Body of pancreas (tissue), 4 donors: ENCODE measurements at regions not wholly inside any gene's neighbourhood (a gene's known extent, or its start where the extent isn't known, plus 50 kb on each side); places are given as distances from the start of the nearest gene placed in this dataset.

Experiments used
- ATAC-seq: fragments of 150-250 bp; one replicate; pipeline ENCODE4 v1.9.1; 2016
- DNase-seq, 4 donors: peaks; one replicate each; pipeline ENCODE4 v3.0.0-alpha.2; 2019
- H3K27ac ChIP-seq, 4 donors: fragments of 200-600 bp; sonication (generic); 1 replicate in 3 of 4; 2 replicates in 1 of 4; pipeline versions ENCODE4 v1.5.1 to v1.6.1; 2016 to 2019; ENCODE audit warnings: mild to moderate bottlenecking in 1 of 4, mixed read lengths in 1 of 4, moderate library complexity in 1 of 4
- H3K27me3 ChIP-seq, 2 donors: fragments of 200-600 bp; sonication (generic); one replicate each; pipeline ENCODE4 v1.6.0; 2016; ENCODE audit warnings: mild to moderate bottlenecking in 1 of 2
- H3K36me3 ChIP-seq, 2 donors: fragments of 200-600 bp; sonication (generic); replicated peaks in 1 of 2; 2 replicates each; pipeline ENCODE4 v1.5.1; 2016; ENCODE audit warnings: low read depth in 2 of 2; ENCODE audit not compliant: insufficient read depth in 1 of 2
- H3K4me1 ChIP-seq: fragments of 200-600 bp; sonication (generic); one replicate; pipeline ENCODE4 v1.6.0; 2016
- H3K4me3 ChIP-seq, 2 donors: fragments of 200-600 bp; sonication (generic); 1 replicate in 1 of 2; 2 replicates in 1 of 2; pipeline ENCODE4 v1.5.1; 2016 to 2019
- H3K9me3 ChIP-seq, 3 donors: fragments of 200-600 bp; sonication (generic); 1 replicate in 2 of 3; 2 replicates in 1 of 3; pipeline ENCODE4 v1.5.1; 2016
- POLR2A ChIP-seq, 3 donors: fragments of 450-650 bp; IDR thresholded peaks; one replicate each; pipeline ENCODE4 v1.6.1; 2016; ENCODE audit warnings: antibody characterized with exemption in 3 of 3, mild to moderate bottlenecking in 2 of 3
- WGBS, 2 donors: methylation state at CpG; one replicate each; pipeline ENCODE4 v1.1.5; 2017; 5-methylcytosine and 5-hydroxymethylcytosine counted together
- intact Hi-C: fragments of 100-400 bp; cut with DNase I; formaldehyde crosslinking; loops from one replicate; pipeline ENCODE4 v1.15.1; 2023
- TF ChIP-seq, protein P1 (sequence below), 7 experiments: fragments of 450-650 bp in 4 of 7; fragments of 200-600 bp in 3 of 7; sonication (generic) in 3 of 7; IDR thresholded peaks; one replicate each; pipeline ENCODE4 v1.5.1; 2016 to 2019; ENCODE audit warnings: antibody characterized with exemption in 7 of 7

- no peak overlapping the region for H3K27ac ChIP-seq
- ATAC-seq, result no peak
- H3K27me3 ChIP-seq, result no peaks in the 10 kb centered on the region
- H3K36me3 ChIP-seq, result no peaks in the 10 kb centered on the region
- 63 to 82% methylated on average over 1 of the region's 1 CpG for WGBS, 2 donors
- TF ChIP-seq POLR2A (IDR thresholded peaks at IDR 0.05), result no peak
- TF ChIP-seq, protein P1, sequence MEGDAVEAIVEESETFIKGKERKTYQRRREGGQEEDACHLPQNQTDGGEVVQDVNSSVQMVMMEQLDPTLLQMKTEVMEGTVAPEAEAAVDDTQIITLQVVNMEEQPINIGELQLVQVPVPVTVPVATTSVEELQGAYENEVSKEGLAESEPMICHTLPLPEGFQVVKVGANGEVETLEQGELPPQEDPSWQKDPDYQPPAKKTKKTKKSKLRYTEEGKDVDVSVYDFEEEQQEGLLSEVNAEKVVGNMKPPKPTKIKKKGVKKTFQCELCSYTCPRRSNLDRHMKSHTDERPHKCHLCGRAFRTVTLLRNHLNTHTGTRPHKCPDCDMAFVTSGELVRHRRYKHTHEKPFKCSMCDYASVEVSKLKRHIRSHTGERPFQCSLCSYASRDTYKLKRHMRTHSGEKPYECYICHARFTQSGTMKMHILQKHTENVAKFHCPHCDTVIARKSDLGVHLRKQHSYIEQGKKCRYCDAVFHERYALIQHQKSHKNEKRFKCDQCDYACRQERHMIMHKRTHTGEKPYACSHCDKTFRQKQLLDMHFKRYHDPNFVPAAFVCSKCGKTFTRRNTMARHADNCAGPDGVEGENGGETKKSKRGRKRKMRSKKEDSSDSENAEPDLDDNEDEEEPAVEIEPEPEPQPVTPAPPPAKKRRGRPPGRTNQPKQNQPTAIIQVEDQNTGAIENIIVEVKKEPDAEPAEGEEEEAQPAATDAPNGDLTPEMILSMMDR (IDR thresholded peaks at IDR 0.05), result no peak
- no peaks in the 10 kb centered on the region for H3K4me1 ChIP-seq
- DNase-seq, result no peak
- H3K4me3 ChIP-seq, result no peak overlapping the region
- peaks cover 0 to 3% (median 0%) of the 10 kb centered on the region in 3 donors for H3K9me3 ChIP-seq
- intact Hi-C loops, result no loop called here
These were observed 138.9 kb downstream of the TMEM26 start for GRCh38 chr10:61314273-61314672.

DNA sequence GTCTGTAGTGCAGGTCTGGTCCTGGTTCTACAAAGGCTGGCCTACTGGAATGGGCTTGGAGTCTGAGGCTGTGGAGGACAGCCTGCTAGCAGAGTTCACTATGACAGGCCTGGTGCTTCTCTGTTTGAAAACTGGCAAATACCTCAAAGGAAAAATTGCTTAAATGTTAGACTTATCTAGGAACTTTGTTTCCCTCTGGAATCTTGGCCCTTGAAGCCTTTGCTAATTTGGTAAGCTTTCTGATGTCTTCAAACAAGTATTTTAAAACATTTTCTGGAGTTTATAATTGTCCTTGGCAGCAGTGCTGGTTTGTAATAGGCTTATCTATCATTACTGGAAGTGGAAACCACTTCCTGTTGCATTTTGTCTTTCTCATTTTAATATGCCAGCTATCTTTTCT lies 139.7 kb downstream of the TMEM26 start:
- DNase-seq, result no peak
- intact Hi-C loops, result no loop called here
- ATAC-seq, result no peak
- Histone ChIP-seq H3K36me3 (no peaks in the 10 kb centered on the region), H3K4me3 (no peak overlapping the region), H3K27me3 (no peaks in the 10 kb centered on the region), H3K4me1 (no peaks in the 10 kb centered on the region), H3K9me3 (peaks cover 0 to 3% (median 0%) of the 10 kb centered on the region in 3 donors), H3K27ac (no peak overlapping the region)
- no peak for TF ChIP-seq POLR2A (IDR thresholded peaks at IDR 0.05)
- TF ChIP-seq, protein P1 (IDR thresholded peaks at IDR 0.05), result no peak

DNA sequence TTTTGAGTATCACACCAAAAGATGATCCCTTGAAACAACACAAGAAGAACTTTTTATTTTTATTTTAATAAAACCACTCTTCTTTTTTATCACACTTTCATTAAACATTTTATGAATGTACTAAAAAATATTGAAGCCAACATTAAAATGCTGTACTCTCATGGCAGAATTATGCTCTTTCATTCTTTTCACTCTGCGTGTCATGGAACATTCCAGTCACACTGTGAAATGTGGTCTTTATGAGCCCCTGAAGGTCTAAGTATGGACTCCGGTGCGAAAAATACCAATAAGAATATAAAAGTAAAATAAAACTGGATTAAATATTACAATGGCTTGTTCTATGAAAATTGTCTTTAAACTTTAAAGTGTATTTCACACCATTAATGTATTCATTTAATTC lies 148.4 kb downstream of the TMEM26 start:
- ATAC-seq (no peak), DNase-seq (no peak)
- Histone ChIP-seq H3K4me1 (no peaks in the 10 kb centered on the region), H3K9me3 (no peaks in the 10 kb centered on the region), H3K27me3 (no peaks in the 10 kb centered on the region), H3K4me3 (no peak overlapping the region), H3K27ac (no peak overlapping the region), H3K36me3 (no peaks in the 10 kb centered on the region)
- 91 to 94% methylated on average over 3 of the region's 3 CpGs for WGBS, 2 donors
- TF ChIP-seq, protein P1 (IDR thresholded peaks at IDR 0.05), result no peak
- no peak for TF ChIP-seq POLR2A (IDR thresholded peaks at IDR 0.05)
- intact Hi-C loops, result no loop called here

GRCh38 chr10:61302124-61302523 lies 151.1 kb downstream of the TMEM26 start:
- DNase-seq (no peak), ATAC-seq (no peak)
- no peak for TF ChIP-seq POLR2A (IDR thresholded peaks at IDR 0.05)
- TF ChIP-seq, protein P1 (IDR thresholded peaks at IDR 0.05), result no peak
- Histone ChIP-seq H3K27me3 (no peaks in the 10 kb centered on the region), H3K36me3 (no peaks in the 10 kb centered on the region), H3K4me3 (no peak overlapping the region), H3K27ac (no peak overlapping the region), H3K9me3 (peaks cover 0 to 7% (median 0%) of the 10 kb centered on the region in 3 donors), H3K4me1 (no peaks in the 10 kb centered on the region)
- intact Hi-C loops, result no loop called here

GRCh38 chr10:61301575-61301974 lies 151.6 kb downstream of the TMEM26 start:
- no peak overlapping the region for H3K4me3 ChIP-seq
- H3K27me3 ChIP-seq, result no peaks in the 10 kb centered on the region
- H3K36me3 ChIP-seq, result no peaks in the 10 kb centered on the region
- DNase-seq (no peak), ATAC-seq (no peak)
- 62 to 81% methylated on average over 2 of the region's 2 CpGs for WGBS, 2 donors
- no peaks in the 10 kb centered on the region for H3K4me1 ChIP-seq
- H3K27ac ChIP-seq, result no peak overlapping the region
- TF ChIP-seq, protein P1 (IDR thresholded peaks at IDR 0.05), result no peak
- no peak for TF ChIP-seq POLR2A (IDR thresholded peaks at IDR 0.05)
- intact Hi-C loops, result no loop called here
- peaks cover 0 to 7% (median 0%) of the 10 kb centered on the region in 3 donors for H3K9me3 ChIP-seq
